ENCODE measurements at regions not wholly inside any gene's neighbourhood (a gene's known extent, or its start where the extent isn't known, plus 50 kb on each side); places are given as distances from the start of the nearest gene placed in this dataset.

DNA sequence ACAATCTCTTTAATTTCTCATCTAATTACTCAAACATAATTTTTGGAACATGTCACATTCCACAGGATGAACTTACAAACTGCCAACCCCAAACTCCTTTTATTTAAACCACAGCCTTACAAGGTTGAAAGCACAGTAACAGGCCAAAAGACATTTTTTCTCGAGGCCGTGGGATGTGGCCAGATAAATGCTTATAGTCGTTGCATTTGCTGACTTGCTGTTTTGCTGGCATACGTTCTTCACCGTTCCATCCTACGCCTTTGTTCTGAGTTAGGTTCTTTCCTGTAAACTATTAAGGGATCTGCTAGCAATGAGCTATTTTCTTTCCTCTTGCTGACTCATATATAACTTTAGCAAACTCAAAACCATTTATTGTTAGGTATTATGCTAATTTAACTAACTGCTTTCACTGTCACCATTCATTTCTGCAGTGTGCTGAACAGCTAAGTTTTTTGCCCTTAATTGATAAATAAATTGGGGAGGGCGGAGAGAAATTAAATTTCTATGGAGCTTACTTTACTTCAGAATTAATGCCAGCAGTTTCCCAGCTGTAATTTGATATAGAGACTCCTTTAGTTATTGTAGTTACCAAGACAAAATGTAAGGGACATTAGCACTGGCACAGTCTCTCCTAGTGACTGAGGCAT is 135.1 kb upstream of the PACRGL start:
- no peak for DNase-seq
- 59 to 76% (median 65%) methylated on average over 7 of the region's 7 CpGs for WGBS, 4 donors
- Histone ChIP-seq H3K4me3 (no peak overlapping the region), H3K4me1 (replicated peaks in 1 of 2) (no peaks in the 10 kb centered on the region), H3K36me3 (replicated peaks in 1 of 2) (peaks cover 0 to 3% of the 10 kb centered on the region in 2 donors), H3K27me3 (no peaks in the 10 kb centered on the region), H3K27ac (no peak overlapping the region), H3K9me3 (replicated peaks in 1 of 3) (no peaks in the 10 kb centered on the region)
- TF ChIP-seq POLR2A (IDR thresholded peaks at IDR 0.05) = no peak
- intact Hi-C loops (cut with DNase I) = no loop called here

DNA sequence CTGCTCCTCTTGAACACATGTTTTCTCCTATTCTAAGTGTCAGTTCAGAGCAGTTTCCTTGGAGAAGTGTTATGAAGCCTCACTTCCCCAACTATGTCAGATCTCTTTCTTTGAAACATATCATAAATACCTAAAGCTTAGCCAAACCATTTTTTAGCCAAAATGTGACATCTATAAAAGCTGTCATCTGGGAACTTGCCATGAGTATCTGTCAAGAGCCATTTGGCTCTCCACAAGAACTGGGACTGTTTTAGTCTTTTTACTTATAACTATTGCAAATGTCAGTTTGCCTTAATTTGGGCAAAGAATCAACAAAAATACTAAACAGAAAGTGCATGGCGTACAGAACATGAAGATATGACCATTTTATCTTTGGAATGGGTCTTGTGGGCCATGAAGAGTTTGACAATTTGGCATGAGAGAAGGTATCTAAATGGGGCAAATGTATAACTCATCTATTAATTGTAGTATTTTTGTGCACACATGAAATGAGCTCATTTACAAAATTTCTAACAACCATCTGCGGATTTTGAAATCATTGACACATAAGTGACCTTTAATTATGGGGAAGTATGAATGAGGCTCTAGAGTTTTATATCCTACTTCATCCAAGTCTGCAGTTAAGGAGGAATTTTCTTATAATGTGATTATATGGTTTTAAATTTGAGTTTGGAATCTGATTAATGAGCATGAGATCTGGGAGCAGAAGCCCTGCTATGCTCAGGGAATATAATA is 129.1 kb upstream of the PACRGL start:
- H3K4me1 ChIP-seq (replicated peaks in 1 of 2) = no peaks in the 10 kb centered on the region
- no peak for TF ChIP-seq POLR2A (IDR thresholded peaks at IDR 0.05)
- TF ChIP-seq, protein P1, sequence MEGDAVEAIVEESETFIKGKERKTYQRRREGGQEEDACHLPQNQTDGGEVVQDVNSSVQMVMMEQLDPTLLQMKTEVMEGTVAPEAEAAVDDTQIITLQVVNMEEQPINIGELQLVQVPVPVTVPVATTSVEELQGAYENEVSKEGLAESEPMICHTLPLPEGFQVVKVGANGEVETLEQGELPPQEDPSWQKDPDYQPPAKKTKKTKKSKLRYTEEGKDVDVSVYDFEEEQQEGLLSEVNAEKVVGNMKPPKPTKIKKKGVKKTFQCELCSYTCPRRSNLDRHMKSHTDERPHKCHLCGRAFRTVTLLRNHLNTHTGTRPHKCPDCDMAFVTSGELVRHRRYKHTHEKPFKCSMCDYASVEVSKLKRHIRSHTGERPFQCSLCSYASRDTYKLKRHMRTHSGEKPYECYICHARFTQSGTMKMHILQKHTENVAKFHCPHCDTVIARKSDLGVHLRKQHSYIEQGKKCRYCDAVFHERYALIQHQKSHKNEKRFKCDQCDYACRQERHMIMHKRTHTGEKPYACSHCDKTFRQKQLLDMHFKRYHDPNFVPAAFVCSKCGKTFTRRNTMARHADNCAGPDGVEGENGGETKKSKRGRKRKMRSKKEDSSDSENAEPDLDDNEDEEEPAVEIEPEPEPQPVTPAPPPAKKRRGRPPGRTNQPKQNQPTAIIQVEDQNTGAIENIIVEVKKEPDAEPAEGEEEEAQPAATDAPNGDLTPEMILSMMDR (IDR thresholded peaks at IDR 0.05) = no peak

DNA sequence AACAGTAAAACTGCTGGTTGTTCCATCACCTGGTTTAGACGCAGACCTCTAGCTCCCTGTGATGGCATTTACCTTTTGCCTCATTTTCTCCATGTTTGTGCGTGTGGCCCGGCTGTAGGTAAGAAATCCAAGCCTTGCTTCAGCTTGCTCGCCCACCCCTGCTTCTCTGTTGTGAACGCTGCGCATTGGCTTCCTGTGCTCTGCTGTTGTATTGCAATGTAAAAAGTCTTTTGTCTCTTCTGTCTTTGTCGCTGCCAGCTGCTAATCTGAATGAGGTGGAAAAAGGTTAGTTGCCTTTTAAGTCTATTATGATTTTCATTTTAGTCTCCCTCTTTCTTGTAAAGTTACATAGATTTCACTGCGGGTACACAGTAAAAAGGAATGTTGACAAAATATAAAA is 127.3 kb upstream of the PACRGL start:
- intact Hi-C loops (cut with DNase I) = no loop called here
- DNase-seq = no peak
- H3K9me3 ChIP-seq (replicated peaks in 1 of 3) = no peaks in the 10 kb centered on the region
- no peaks in the 10 kb centered on the region for H3K27me3 ChIP-seq
- H3K4me3 ChIP-seq = no peak overlapping the region
- no peaks in the 10 kb centered on the region for H3K4me1 ChIP-seq (replicated peaks in 1 of 2)
- TF ChIP-seq, protein P1 (IDR thresholded peaks at IDR 0.05) = no peak
- no peak for TF ChIP-seq POLR2A (IDR thresholded peaks at IDR 0.05)
- no peaks in the 10 kb centered on the region for H3K36me3 ChIP-seq (replicated peaks in 1 of 2)
- no peak overlapping the region for H3K27ac ChIP-seq
- WGBS, 4 donors = 90 to 93% (median 92%) methylated on average over 8 of the region's 8 CpGs

More for the DNA sequence above, 129.1 kb upstream of the PACRGL start:
- no peak overlapping the region for H3K27ac ChIP-seq
- H3K36me3 ChIP-seq (replicated peaks in 1 of 2) = peaks cover 0 to 3% of the 10 kb centered on the region in 2 donors
- 75 to 85% (median 79%) methylated on average over 2 of the region's 2 CpGs for WGBS, 4 donors
- no peak overlapping the region for H3K4me3 ChIP-seq
- no peak for DNase-seq
- intact Hi-C loops (cut with DNase I) = no loop called here
- H3K9me3 ChIP-seq (replicated peaks in 1 of 3) = no peaks in the 10 kb centered on the region
- no peaks in the 10 kb centered on the region for H3K27me3 ChIP-seq

DNA sequence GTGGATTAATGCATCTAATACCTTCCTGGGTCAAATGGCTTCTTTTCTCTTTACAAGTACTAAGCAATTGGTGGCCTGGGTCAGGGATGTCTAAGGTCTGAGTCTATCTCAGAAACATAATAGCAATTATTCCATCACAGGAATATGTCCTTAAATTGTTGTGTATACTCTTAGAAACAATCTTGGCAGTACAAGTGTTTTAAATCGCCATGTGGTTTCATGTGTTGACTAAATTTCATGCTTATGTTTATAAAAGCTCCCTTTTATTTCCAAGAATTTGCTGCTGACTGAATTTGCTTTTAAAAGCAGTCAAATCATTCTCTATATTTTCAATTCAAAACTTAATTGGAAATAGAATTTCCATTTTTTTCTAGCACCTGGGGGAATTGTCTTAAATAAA is 125.3 kb upstream of the PACRGL start:
- no peak for TF ChIP-seq POLR2A (IDR thresholded peaks at IDR 0.05)
- TF ChIP-seq, protein P1 (IDR thresholded peaks at IDR 0.05) = no peak

More for the DNA sequence above, 125.3 kb upstream of the PACRGL start:
- Histone ChIP-seq H3K36me3 (replicated peaks in 1 of 2) (no peaks in the 10 kb centered on the region), H3K9me3 (replicated peaks in 1 of 3) (no peaks in the 10 kb centered on the region), H3K27ac (no peak overlapping the region), H3K4me1 (replicated peaks in 1 of 2) (no peaks in the 10 kb centered on the region), H3K4me3 (no peak overlapping the region), H3K27me3 (no peaks in the 10 kb centered on the region)
- no peak for DNase-seq
- 78 to 88% (median 86%) methylated on average over 1 of the region's 1 CpG for WGBS, 4 donors
- intact Hi-C loops (cut with DNase I) = no loop called here
